Astrocyte of the spinal cord (primary cell): ENCODE measurements at regions not wholly inside any gene's neighbourhood (a gene's known extent, or its start where the extent isn't known, plus 50 kb on each side); places are given as distances from the start of the nearest gene placed in this dataset.
A peak's percentile ranks its signal among the peaks of the same experiment; 100 is the strongest.
"Not testable (repeated sequence)": the region's sequence is repeated elsewhere in the genome, so short reads cannot be mapped to it uniquely, and the experiment has no call there.

Experiments
- DNase-seq: peaks from one replicate; pipeline ENCODE4 v3.0.0; 2011; ENCODE audit warnings: low read depth, low spot score
- H3K4me3 ChIP-seq: 2 replicates; pipeline ENCODE4 v1.5.1; 2011; ENCODE audit warnings: low read depth, mild to moderate bottlenecking, low read length, moderate library complexity
- in situ Hi-C: cut with HindIII; loops from 2 replicates; pipeline ENCODE4 v1.10.0; 2017; ENCODE audit warnings: low sequenced_read_pairs
- TF ChIP-seq, protein P1 (sequence below): IDR thresholded peaks from 2 replicates; pipeline ENCODE4 v1.5.1; 2012; ENCODE audit warnings: low read depth, mild to moderate bottlenecking, low read length, inconsistent platforms

DNA sequence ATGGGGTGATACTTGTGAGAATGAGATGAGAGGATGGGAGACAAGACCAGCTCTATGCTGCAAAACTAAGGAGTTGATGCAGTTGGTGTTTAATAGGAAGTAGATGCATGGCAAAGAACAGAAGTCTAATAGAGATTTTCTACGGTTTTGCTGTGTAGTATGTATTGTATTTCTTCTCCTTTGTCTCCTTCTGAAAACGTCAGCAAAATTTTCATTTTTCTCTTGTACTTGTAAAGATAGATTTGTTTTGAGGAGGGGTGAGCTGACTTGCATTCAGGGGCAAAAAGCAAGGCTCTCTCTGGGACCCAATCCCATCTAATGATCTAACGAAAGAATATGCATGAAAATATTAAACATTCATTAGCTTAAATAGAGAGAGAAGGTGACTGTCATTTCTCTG, 94.6 kb upstream of the NANOGP8 start:
- TF ChIP-seq, protein P1, sequence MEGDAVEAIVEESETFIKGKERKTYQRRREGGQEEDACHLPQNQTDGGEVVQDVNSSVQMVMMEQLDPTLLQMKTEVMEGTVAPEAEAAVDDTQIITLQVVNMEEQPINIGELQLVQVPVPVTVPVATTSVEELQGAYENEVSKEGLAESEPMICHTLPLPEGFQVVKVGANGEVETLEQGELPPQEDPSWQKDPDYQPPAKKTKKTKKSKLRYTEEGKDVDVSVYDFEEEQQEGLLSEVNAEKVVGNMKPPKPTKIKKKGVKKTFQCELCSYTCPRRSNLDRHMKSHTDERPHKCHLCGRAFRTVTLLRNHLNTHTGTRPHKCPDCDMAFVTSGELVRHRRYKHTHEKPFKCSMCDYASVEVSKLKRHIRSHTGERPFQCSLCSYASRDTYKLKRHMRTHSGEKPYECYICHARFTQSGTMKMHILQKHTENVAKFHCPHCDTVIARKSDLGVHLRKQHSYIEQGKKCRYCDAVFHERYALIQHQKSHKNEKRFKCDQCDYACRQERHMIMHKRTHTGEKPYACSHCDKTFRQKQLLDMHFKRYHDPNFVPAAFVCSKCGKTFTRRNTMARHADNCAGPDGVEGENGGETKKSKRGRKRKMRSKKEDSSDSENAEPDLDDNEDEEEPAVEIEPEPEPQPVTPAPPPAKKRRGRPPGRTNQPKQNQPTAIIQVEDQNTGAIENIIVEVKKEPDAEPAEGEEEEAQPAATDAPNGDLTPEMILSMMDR: no peak
- no peak overlapping the region for H3K4me3 ChIP-seq
- no peak for DNase-seq
- in situ Hi-C loops: no loop called here

DNA sequence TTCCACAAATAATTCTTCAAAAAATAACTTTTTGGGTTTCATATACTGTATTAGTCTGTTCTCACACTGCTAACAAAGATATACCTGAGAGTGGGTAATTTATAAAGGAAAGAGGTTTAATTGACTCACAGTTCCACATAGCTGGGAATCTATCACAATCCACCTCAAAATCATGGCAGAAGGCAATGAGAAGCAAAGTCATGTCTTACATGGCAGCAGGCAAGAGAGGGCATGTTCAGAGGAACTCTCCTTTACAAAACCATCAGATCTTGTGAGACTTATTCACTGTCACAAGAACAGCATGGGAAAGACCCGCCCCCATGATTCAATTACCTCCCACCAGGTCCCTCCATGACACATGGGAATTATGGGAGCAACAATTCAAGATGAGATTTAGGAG, 93.1 kb upstream of the NANOGP8 start:
- DNase-seq, H3K4me3 ChIP-seq, in situ Hi-C loops: not testable (repeated sequence)

DNA sequence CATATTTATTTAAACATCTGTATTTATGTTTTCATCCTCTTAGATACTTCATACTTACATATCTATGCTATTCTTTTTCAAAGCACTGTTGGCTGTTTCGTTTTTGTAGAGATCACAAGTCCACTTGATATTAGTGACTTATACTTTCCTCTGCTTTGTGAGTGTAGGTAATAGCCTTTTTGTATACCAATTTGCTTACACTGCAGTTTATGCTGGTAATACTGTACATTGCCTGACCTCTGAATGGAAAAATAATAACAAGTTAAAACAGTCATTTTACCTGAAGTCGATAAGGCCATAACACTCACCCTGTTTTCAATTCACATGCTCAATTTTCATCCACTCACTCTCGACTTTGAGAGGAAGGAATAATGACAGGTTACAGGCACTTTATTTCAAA, 89.9 kb upstream of the NANOGP8 start:
- in situ Hi-C loops: no loop called here
- no peak for DNase-seq
- TF ChIP-seq, protein P1: no peak
- no peak overlapping the region for H3K4me3 ChIP-seq

DNA sequence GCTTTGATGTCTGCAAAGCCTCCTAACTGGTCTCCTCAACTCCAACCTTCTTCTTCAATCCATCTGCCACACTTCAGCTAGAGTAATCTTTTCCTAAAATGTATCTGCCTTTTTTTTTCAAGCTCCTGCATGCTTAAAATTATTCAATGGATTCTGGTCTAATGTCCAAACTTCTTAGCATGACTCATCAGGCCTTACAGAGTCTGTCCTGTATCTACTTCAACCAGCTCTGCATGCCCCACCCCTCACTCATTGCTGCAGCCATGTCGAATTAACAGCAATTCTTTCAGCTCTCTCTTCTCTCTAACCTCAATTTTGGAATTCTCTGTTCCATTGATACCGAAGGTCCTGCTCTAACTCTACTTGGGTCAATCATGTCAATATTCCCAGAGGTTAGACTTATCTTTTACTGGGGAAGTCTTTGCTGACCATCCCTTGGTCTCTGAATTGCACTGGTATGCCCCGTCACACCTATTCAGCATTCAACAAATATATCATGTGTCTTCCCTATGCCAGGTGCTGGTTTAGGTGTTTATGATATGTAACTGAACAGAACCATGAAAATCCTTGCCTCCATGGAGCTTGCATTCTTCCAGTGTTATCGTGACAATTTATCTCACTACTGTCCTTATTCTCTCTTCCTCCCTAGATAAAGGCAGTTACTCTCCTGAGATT, 88.5 kb upstream of the NANOGP8 start:
- H3K4me3 ChIP-seq: no peak overlapping the region
- TF ChIP-seq, protein P1: no peak
- DNase-seq: peak; percentile 19
- in situ Hi-C loops: no loop called here

DNA sequence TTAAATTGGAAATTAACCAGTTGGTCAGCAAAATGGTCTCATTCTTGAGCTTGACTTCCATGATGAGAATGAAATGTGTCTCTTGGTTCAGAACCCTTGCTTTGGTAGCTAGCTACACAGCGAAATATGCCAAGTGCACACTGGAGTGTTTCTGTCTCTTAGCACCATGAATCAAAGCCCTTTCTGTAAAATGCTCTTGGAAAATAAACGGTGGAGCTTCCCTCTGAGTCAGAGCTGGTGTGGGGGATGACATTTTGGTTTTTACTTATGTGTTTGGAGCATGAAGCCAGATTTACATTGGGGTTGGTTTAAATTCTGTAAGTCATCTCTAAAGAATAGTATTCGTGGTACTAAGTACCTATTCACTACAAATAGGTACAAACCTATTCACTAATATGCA, 85.1 kb upstream of the NANOGP8 start:
- TF ChIP-seq, protein P1: no peak
- no peak overlapping the region for H3K4me3 ChIP-seq
- DNase-seq: peak; percentile 33
- in situ Hi-C loops: no loop called here

DNA sequence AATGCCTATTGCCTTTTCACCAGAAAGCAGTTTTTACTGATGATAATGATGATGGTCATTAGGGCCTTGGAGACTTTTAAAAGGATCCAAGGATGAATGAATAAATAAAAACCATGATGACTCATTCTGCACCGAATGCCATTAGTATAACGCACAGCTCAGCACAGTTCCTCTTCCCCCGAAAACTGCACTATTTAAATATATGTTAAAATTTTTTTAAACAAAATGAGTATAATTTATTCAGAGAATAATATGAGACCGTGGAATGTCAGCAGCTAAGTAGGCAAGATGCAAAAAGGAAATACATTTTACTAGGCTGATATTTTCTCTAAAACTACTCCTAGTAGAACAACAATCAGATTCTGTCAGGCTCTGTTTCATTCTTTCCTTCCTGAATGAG, 83.4 kb upstream of the NANOGP8 start:
- H3K4me3 ChIP-seq: no peak overlapping the region
- in situ Hi-C loops: no loop called here
- DNase-seq: peak; percentile 72
- TF ChIP-seq, protein P1: no peak

DNA sequence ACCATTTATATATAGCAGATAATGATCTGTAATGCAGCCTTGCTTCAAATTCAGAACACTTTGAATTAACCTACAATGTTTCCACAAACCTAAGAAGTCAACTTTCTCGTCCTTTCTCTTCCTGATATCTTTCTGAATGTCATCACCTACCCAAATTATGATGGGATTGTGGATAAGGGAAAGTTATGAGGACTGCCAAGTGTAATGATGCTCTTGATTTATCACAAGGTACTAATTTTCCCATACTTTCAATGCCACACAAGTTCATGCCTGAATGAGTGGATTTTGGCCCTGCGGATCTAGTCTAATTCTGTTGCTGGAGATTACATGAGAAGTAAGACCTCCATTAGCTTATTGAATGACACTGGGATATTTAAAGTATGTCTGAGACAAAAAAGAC, 82.6 kb upstream of the NANOGP8 start:
- DNase-seq: no peak
- TF ChIP-seq, protein P1: no peak
- in situ Hi-C loops: no loop called here
- no peak overlapping the region for H3K4me3 ChIP-seq
